Naive thymus-derived CD8-positive, alpha-beta T cell (primary cell): ENCODE measurements at regions not wholly inside any gene's neighbourhood (a gene's known extent, or its start where the extent isn't known, plus 50 kb on each side); places are given as distances from the start of the nearest gene placed in this dataset.

Experiments used
- ATAC-seq, 2 donors: fragments of 150-1000 bp; cut with Tn5 transposase in 1 of 2; sonication (Bioruptor Pico), chemical (Tn5 transposase) in 1 of 2; 1 replicate in 1 of 2; 2 replicates in 1 of 2; pipeline ENCODE4 v1.10.0; 2021; ENCODE audit warnings: mild to moderate bottlenecking in 2 of 2, moderate library complexity in 2 of 2
- POLR2A ChIA-PET: fragments of 350-600 bp; sonication (Branson Sonifier 250); formaldehyde crosslinking; loops from one replicate; lab custom pipeline; 2021; ENCODE audit warnings: antibody characterized with exemption; lab: Charles Lee
- DNase-seq, 10 donors: peaks; one replicate each; pipeline versions ENCODE4 v3.0.0 to v3.0.0-alpha.2; 2020 to 2022
- H3K27ac Mint-ChIP-seq, 10 donors: one replicate each; pipeline ENCODE4 v1.8.0; 2020 to 2022; ENCODE audit warnings: mild to moderate bottlenecking in 10 of 10, mixed read lengths in 10 of 10, moderate library complexity in 4 of 10, inconsistent platforms in 1 of 10
- H3K27me3 Mint-ChIP-seq, 5 donors: one replicate each; pipeline ENCODE4 v1.8.0; 2021 to 2022; ENCODE audit warnings: mixed read lengths in 5 of 5
- H3K36me3 Mint-ChIP-seq, 3 donors: one replicate each; pipeline ENCODE4 v1.8.0; 2020 to 2022; ENCODE audit warnings: mixed read lengths in 3 of 3, mild to moderate bottlenecking in 2 of 3, inconsistent platforms in 1 of 3
- H3K4me1 Mint-ChIP-seq, 4 donors: one replicate each; pipeline ENCODE4 v1.8.0; 2021 to 2022; ENCODE audit warnings: mixed read lengths in 4 of 4
- H3K4me3 Mint-ChIP-seq, 10 donors: one replicate each; pipeline ENCODE4 v1.8.0; 2020 to 2022; ENCODE audit warnings: mild to moderate bottlenecking in 10 of 10, mixed read lengths in 10 of 10, moderate library complexity in 6 of 10, inconsistent platforms in 1 of 10
- H3K9me3 Mint-ChIP-seq, 9 donors: one replicate each; pipeline ENCODE4 v1.8.0; 2020 to 2022; ENCODE audit warnings: mixed read lengths in 9 of 9, mild to moderate bottlenecking in 3 of 9, inconsistent platforms in 1 of 9, moderate library complexity in 1 of 9

- Mint-ChIP-seq H3K4me1 (peaks cover 33 to 42% (median 40%) of the 10 kb centered on the region in 4 donors), H3K27ac (peak overlapping the region; percentile 90 to 99 (median 95)), H3K4me3 (peak overlapping the region; percentile 63 to 85 (median 82)), H3K27me3 (no peaks in the 10 kb centered on the region), H3K9me3 (peaks cover 0 to 2% (median 0%) of the 10 kb centered on the region in 9 donors), H3K36me3 (no peaks in the 10 kb centered on the region)
- DNase-seq (no peak), ATAC-seq (no peak)
- POLR2A ChIA-PET: interaction anchor here (0.6 to 2.4 kb wide), 8 partner anchors 10 to 174 kb away, joined by 3 to 20 read pairs (median 6); no protein-coding TSS in a partner anchor
These were observed 174.8 kb upstream of the KLF3 start for GRCh38 chr4:38489011-38489861.

DNA sequence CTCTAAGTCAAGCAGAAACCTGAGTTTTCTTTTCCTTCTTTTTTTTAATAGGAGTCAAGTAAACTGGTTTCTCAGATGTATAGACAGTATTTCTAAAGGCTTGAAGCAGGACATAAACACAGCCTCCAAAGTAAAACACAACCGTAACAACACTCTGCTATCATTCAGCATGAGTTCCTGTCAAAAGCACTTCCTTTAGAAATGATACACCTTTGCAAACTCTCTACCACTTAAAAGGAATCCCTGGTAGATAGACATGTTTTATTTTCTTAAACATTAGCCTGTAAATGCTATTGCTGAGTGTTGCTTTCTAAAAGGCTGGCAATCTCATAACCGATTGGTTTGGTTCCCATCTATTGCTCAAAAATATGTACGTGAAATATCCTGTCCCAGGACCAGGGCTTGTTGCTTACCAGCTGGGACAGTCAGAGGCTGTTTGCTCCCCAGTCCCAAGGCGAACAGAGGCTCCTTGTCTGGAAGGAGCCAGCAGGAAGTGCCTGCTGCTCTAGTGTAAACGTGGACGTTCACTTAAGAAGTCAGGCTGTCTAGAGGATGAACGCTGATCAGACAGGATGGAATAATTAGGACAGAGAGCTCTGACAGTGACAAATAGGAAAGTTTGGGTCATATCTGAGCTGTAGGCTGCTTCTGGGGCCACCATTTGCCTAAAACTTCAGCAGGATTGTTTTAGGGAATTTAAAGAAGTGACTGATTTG is 173.9 kb upstream of the KLF3 start:
- Mint-ChIP-seq H3K9me3 (no peaks in the 10 kb centered on the region), H3K27ac (peak overlapping the region; percentile 90 to 99 (median 95)), H3K4me1 (peaks cover 30 to 42% (median 40%) of the 10 kb centered on the region in 4 donors), H3K36me3 (no peaks in the 10 kb centered on the region), H3K4me3 (peak overlapping the region; percentile 63 to 85 (median 82)), H3K27me3 (peaks cover 0 to 2% (median 0%) of the 10 kb centered on the region in 5 donors)
- DNase-seq: peak in 3 of 10 donors; percentile 35 to 55 (median 43)
- POLR2A ChIA-PET: interaction anchor here (0.6 to 2.4 kb wide), 7 partner anchors 7 to 165 kb away, joined by 3 to 20 read pairs (median 6); no protein-coding TSS in a partner anchor
- ATAC-seq: peak; percentile 84 to 92

DNA sequence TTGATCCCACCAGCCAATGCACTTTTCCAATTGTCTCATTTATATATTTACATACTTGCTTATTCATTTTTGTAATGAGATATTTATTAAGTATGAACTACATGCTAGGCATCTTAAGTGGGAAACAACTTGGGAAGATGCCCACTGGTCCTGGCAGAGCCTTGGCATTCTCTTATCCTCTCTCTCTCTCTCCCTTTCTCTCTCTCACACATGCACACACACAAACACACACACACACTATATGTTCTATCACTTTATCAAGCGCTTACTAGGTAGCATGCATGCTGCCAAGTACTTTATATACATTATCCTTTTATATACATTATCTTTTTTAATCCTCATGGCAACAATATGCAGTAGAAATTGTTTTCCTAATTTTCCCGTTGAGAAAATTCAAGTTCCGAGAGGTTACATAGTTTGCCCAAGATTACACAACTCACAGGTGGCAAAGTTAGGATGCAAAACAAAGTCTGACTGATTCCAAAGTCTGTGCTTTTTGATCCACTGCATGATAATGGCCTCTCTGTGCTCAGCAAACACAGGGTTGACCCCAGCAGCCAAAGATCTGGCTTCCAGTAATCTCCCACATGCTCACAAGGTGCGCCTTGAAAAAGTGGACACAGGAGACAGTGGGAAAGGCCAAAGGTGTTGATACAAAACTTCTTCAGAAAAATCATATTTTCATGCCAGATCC is 173.1 kb upstream of the KLF3 start:
- peaks cover 30 to 42% (median 41%) of the 10 kb centered on the region in 4 donors for H3K4me1 Mint-ChIP-seq
- DNase-seq: no peak
- POLR2A ChIA-PET: interaction anchor here (0.9 to 2.4 kb wide), 3 partner anchors 8 to 19 kb away, joined by 3 to 20 read pairs (median 3); no protein-coding TSS in a partner anchor
- H3K36me3 Mint-ChIP-seq: no peaks in the 10 kb centered on the region
- peak overlapping the region in 9 of 10 donors; percentile 63 to 85 (median 82) for H3K4me3 Mint-ChIP-seq
- H3K27ac Mint-ChIP-seq: peak overlapping the region in 9 of 10 donors; percentile 90 to 99 (median 95)
- peaks cover 0 to 2% (median 0%) of the 10 kb centered on the region in 5 donors for H3K27me3 Mint-ChIP-seq
- no peak for ATAC-seq
- no peaks in the 10 kb centered on the region for H3K9me3 Mint-ChIP-seq

DNA sequence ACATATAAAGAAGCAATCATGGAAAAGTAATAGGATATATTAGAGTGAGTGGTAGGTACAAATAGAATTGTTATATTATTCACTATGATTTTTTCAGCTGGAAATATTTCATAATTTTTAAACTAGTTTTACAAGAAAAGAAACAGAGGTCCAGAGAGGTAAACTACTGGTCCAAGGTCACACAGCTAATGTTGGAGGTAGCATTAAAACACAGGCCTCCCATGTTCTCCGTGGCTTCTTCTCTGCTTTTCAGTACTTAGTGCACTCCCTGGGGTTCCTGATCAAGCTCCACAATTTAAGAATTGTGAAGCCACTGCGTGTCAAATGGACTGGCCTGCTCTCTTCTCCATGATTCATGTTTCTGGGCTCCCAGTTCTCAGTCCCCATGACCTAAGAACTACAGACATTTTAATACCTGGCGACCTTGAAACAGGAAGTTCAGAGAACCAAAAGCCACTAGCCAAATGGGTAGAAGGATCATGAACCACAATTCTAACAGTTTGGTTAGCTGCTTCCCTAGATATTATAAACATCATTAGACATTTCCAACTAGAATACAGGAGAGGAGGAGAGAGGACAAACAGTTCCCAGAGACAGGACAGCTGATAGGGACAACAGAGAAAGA is 172.0 kb upstream of the KLF3 start:
- peaks cover 0 to 2% (median 0%) of the 10 kb centered on the region in 5 donors for H3K27me3 Mint-ChIP-seq
- no peak for DNase-seq
- POLR2A ChIA-PET: interaction anchor here (0.5 to 1.2 kb wide), 3 partner anchors 12 to 171 kb away, joined by 3 to 5 read pairs (median 3); no protein-coding TSS in a partner anchor

DNA sequence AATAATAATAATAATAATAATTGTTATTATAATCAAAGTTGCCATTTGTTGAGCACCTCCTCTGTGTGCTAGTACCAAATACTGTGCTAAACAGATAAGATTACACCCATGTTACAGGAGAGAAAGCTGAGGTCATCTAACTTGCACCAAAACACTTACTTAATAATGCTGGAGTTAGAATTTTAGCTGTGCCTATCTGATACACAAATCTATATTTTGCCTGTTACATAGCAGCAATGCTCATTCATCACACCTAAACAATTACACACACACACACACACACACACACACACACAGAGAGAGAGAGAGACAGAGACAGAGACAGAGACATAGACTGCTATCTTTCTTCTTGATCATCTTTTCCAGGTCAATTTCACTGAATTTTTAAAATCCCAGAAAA is 170.9 kb upstream of the KLF3 start:
- Mint-ChIP-seq H3K4me1 (peaks cover 34 to 54% (median 42%) of the 10 kb centered on the region in 4 donors), H3K27ac (peak overlapping the region in 1 of 10 donors; percentile 56), H3K4me3 (no peak overlapping the region), H3K9me3 (no peaks in the 10 kb centered on the region), H3K27me3 (peaks cover 0 to 2% (median 0%) of the 10 kb centered on the region in 5 donors), H3K36me3 (no peaks in the 10 kb centered on the region)
- POLR2A ChIA-PET: interaction anchor here (1.1 kb wide), 1 partner anchor 10 kb away, joined by 4 read pairs; no protein-coding TSS in a partner anchor
- no peak for DNase-seq
- no peak for ATAC-seq

More for the DNA sequence above, 172.0 kb upstream of the KLF3 start:
- peaks cover 31 to 43% (median 42%) of the 10 kb centered on the region in 4 donors for H3K4me1 Mint-ChIP-seq
- H3K4me3 Mint-ChIP-seq: peak overlapping the region in 2 of 10 donors; percentile 3 to 43
- ATAC-seq: no peak
- H3K27ac Mint-ChIP-seq: peak overlapping the region in 6 of 10 donors; percentile 24 to 95 (median 67)
- H3K9me3 Mint-ChIP-seq: no peaks in the 10 kb centered on the region
- no peaks in the 10 kb centered on the region for H3K36me3 Mint-ChIP-seq

GRCh38 chr4:38495446-38495845 is 168.6 kb upstream of the KLF3 start:
- Mint-ChIP-seq H3K4me1 (peaks cover 18 to 36% (median 24%) of the 10 kb centered on the region in 4 donors), H3K27me3 (peaks cover 0 to 2% (median 0%) of the 10 kb centered on the region in 5 donors), H3K9me3 (no peaks in the 10 kb centered on the region), H3K27ac (no peak overlapping the region), H3K36me3 (no peaks in the 10 kb centered on the region), H3K4me3 (no peak overlapping the region)
- DNase-seq: no peak
- POLR2A ChIA-PET: no interaction called here
- no peak for ATAC-seq

- POLR2A ChIA-PET: interaction anchor here (0.7 to 1.2 kb wide), 4 partner anchors 12 to 961 kb away, joined by 3 to 4 read pairs (median 4); no protein-coding TSS in a partner anchor
- Mint-ChIP-seq H3K4me3 (no peak overlapping the region), H3K4me1 (peaks cover 8 to 26% (median 12%) of the 10 kb centered on the region in 4 donors), H3K27ac (peak overlapping the region in 1 of 10 donors; percentile 51), H3K36me3 (no peaks in the 10 kb centered on the region), H3K9me3 (no peaks in the 10 kb centered on the region), H3K27me3 (peaks cover 0 to 2% (median 0%) of the 10 kb centered on the region in 5 donors)
- DNase-seq (no peak), ATAC-seq (no peak)
These were observed 166.9 kb upstream of the KLF3 start for GRCh38 chr4:38497121-38497520.

- H3K4me3 Mint-ChIP-seq: no peak overlapping the region
- H3K27ac Mint-ChIP-seq: no peak overlapping the region
- no peak for DNase-seq
- H3K4me1 Mint-ChIP-seq: peaks cover 7 to 30% (median 14%) of the 10 kb centered on the region in 4 donors
- POLR2A ChIA-PET: interaction anchor here (1.2 to 2.0 kb wide), 2 partner anchors 9 to 10 kb away, joined by 3 to 5 read pairs; no protein-coding TSS in a partner anchor
- peaks cover 0 to 2% (median 0%) of the 10 kb centered on the region in 5 donors for H3K27me3 Mint-ChIP-seq
- no peaks in the 10 kb centered on the region for H3K36me3 Mint-ChIP-seq
- no peaks in the 10 kb centered on the region for H3K9me3 Mint-ChIP-seq
- no peak for ATAC-seq
These were observed 164.9 kb upstream of the KLF3 start for GRCh38 chr4:38499101-38499500.

DNA sequence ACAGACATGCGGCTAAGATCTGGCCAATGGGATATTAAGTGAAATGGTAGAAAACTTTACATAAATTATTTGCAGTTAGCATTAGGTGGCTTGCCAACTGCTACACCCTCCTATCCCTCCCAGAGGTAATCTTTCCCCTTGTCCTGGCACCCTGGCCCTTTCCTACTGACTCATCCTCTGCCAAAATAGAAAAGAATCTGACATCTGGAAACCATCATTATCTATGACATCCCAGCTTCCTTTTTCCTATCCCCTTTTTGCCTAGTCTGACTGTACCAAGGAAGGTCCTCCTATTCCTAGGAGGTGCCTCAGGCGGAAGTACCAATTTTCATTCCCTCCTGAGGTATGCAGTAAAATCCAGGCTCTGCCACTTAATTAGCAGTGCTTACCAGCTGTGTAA is 163.6 kb upstream of the KLF3 start:
- H3K36me3 Mint-ChIP-seq: no peaks in the 10 kb centered on the region
- no peaks in the 10 kb centered on the region for H3K9me3 Mint-ChIP-seq
- H3K4me3 Mint-ChIP-seq: no peak overlapping the region
- no peaks in the 10 kb centered on the region for H3K27me3 Mint-ChIP-seq
- DNase-seq (no peak), ATAC-seq (no peak)
- POLR2A ChIA-PET: interaction anchor here (1.8 to 2.0 kb wide), 2 partner anchors 9 to 162 kb away, joined by 5 to 6 read pairs; no protein-coding TSS in a partner anchor
- peaks cover 11 to 37% (median 17%) of the 10 kb centered on the region in 4 donors for H3K4me1 Mint-ChIP-seq
- H3K27ac Mint-ChIP-seq: peak overlapping the region in 1 of 10 donors; percentile 15

GRCh38 chr4:38501698-38502097 is 162.3 kb upstream of the KLF3 start:
- no peak for DNase-seq
- Mint-ChIP-seq H3K36me3 (no peaks in the 10 kb centered on the region), H3K4me1 (peaks cover 18 to 49% (median 25%) of the 10 kb centered on the region in 4 donors), H3K27ac (no peak overlapping the region), H3K4me3 (no peak overlapping the region), H3K9me3 (no peaks in the 10 kb centered on the region), H3K27me3 (no peaks in the 10 kb centered on the region)
- POLR2A ChIA-PET: interaction anchor here (1.8 kb wide), 1 partner anchor 161 kb away, joined by 6 read pairs; no protein-coding TSS in a partner anchor
- no peak for ATAC-seq

- POLR2A ChIA-PET: interaction anchor here (0.6 to 1.3 kb wide), 5 partner anchors 12 to 163 kb away, joined by 3 to 5 read pairs (median 3); no protein-coding TSS in a partner anchor
These were observed 160.2 kb upstream of the KLF3 start for GRCh38 chr4:38503689-38504395.

More at GRCh38 chr4:38503689-38504395, 160.2 kb upstream of the KLF3 start:
- Mint-ChIP-seq H3K4me1 (peaks cover 29 to 55% (median 46%) of the 10 kb centered on the region in 4 donors), H3K27ac (peak overlapping the region in 3 of 10 donors; percentile 34 to 51 (median 44)), H3K36me3 (no peaks in the 10 kb centered on the region), H3K4me3 (peak overlapping the region in 1 of 10 donors; percentile 62), H3K9me3 (no peaks in the 10 kb centered on the region), H3K27me3 (no peaks in the 10 kb centered on the region)
- ATAC-seq: no peak
- no peak for DNase-seq
